Tibial artery (tissue), 4 donors: ENCODE measurements at regions not wholly inside any gene's neighbourhood (a gene's known extent, or its start where the extent isn't known, plus 50 kb on each side); places are given as distances from the start of the nearest gene placed in this dataset.

Experiments used
- DNase-seq, 2 donors: peaks; one replicate each; pipeline ENCODE4 v3.0.0-alpha.2; 2019
- H3K27ac ChIP-seq, 2 donors: fragments of 200-600 bp; sonication (generic) in 1 of 2; 1 replicate in 1 of 2; 2 replicates in 1 of 2; pipeline ENCODE4 v1.5.1; 2018 to 2019; ENCODE audit warnings: mild to moderate bottlenecking in 1 of 2
- H3K27me3 ChIP-seq, 2 donors: fragments of 200-600 bp; sonication (generic) in 1 of 2; one replicate each; pipeline versions ENCODE4 v1.5.1 to v1.6.0; 2016 to 2019
- H3K36me3 ChIP-seq, 3 donors: fragments of 200-600 bp; sonication (generic) in 2 of 3; one replicate each; pipeline ENCODE4 v1.5.1; 2016 to 2019; ENCODE audit warnings: mild to moderate bottlenecking in 2 of 3
- H3K4me1 ChIP-seq, 4 donors: fragments of 200-600 bp; sonication (generic) in 2 of 4; 1 replicate in 3 of 4; 2 replicates in 1 of 4; pipeline ENCODE4 v1.5.1; 2016 to 2019
- H3K4me3 ChIP-seq, 2 donors: fragments of 200-600 bp; sonication (generic) in 1 of 2; 1 replicate in 1 of 2; 2 replicates in 1 of 2; pipeline ENCODE4 v1.5.1; 2018 to 2019; ENCODE audit warnings: mild to moderate bottlenecking in 2 of 2
- H3K9me3 ChIP-seq, 3 donors: fragments of 200-600 bp; sonication (generic) in 1 of 3; one replicate each; pipeline ENCODE4 v1.5.1; 2016 to 2019
- intact Hi-C: fragments of 100-400 bp; cut with DNase I; formaldehyde crosslinking; loops from one replicate; pipeline ENCODE4 v1.15.0; 2023; ENCODE audit warnings: low total_unique reads
- TF ChIP-seq, protein P1 (sequence below), 2 experiments: fragments of 200-600 bp in 1 of 2; fragments of 450-650 bp in 1 of 2; IDR thresholded peaks; one replicate each; pipeline ENCODE4 v1.5.1; 2017 to 2019; ENCODE audit warnings: antibody characterized with exemption in 2 of 2, mild to moderate bottlenecking in 1 of 2, moderate library complexity in 1 of 2

DNA sequence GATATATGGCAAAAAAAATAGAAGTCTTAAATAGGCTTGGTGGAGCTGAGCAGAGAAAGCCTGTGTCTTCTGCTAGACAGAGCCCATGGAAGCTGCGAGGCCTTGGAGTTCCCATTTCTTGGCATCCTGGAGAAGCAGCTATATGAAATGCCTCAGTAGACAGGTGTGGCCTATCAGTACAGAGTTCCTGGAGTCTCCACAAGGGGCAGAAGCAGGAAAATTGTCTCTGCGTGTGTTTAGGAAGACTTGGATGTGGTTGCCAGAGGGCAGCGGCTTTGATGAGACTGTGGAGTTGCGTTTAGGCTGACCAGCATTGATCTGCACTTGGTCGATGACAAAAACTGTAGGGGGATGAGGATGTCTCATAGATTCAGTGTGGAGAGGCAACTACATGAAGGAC is 334.5 kb upstream of the SEL1L start:
- H3K27ac ChIP-seq, result no peak overlapping the region
- no peak for DNase-seq
- H3K27me3 ChIP-seq, result no peaks in the 10 kb centered on the region
- intact Hi-C loops, result no loop called here
- no peaks in the 10 kb centered on the region for H3K9me3 ChIP-seq
- H3K4me3 ChIP-seq, result no peak overlapping the region
- TF ChIP-seq, protein P1, sequence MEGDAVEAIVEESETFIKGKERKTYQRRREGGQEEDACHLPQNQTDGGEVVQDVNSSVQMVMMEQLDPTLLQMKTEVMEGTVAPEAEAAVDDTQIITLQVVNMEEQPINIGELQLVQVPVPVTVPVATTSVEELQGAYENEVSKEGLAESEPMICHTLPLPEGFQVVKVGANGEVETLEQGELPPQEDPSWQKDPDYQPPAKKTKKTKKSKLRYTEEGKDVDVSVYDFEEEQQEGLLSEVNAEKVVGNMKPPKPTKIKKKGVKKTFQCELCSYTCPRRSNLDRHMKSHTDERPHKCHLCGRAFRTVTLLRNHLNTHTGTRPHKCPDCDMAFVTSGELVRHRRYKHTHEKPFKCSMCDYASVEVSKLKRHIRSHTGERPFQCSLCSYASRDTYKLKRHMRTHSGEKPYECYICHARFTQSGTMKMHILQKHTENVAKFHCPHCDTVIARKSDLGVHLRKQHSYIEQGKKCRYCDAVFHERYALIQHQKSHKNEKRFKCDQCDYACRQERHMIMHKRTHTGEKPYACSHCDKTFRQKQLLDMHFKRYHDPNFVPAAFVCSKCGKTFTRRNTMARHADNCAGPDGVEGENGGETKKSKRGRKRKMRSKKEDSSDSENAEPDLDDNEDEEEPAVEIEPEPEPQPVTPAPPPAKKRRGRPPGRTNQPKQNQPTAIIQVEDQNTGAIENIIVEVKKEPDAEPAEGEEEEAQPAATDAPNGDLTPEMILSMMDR (IDR thresholded peaks at IDR 0.05), result no peak
- no peaks in the 10 kb centered on the region for H3K36me3 ChIP-seq
- H3K4me1 ChIP-seq, result no peaks in the 10 kb centered on the region

DNA sequence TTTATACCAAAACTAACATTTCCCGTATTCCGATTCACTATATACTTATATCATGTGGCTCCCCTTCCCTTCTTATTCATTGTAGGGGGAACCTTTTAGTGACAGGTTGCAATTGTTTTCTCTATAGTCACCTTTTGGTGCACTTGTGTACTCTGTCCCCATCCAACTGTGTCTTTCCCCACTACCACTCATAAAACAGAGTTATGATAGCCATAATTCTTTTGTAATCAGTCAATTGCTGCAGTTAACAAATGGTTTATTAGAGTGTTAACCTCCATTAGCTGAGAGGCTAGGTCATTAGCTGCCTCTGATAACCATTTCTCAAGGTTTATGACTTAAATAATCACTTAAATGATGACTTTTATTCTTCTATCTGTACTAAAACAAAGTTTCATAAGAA is 338.1 kb upstream of the SEL1L start:
- Histone ChIP-seq H3K27me3 (no peaks in the 10 kb centered on the region), H3K4me3 (no peak overlapping the region), H3K36me3 (no peaks in the 10 kb centered on the region), H3K4me1 (no peaks in the 10 kb centered on the region), H3K9me3 (no peaks in the 10 kb centered on the region), H3K27ac (no peak overlapping the region)
- intact Hi-C loops, result no loop called here
- TF ChIP-seq, protein P1 (IDR thresholded peaks at IDR 0.05), result no peak
- no peak for DNase-seq

DNA sequence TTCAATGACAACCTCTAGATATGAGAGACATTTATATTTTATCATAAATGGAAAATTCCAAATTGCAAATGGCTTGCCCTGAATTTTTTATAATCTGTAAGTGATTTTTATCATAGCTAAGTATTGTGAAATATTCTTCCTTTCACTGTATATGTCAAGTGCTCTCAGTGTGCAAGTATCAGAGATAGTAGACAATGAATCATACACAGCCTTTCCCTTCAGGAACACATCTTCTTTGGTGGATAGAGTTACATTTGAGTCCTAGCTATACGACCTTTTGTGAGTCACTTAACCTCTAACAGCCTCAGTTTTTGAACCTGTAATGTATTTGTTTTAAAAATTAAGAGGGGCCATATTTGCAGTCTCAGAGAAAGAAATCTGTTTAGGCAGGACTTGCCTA is 350.7 kb upstream of the SEL1L start:
- H3K4me3 ChIP-seq, result no peak overlapping the region
- DNase-seq, result no peak
- H3K27ac ChIP-seq, result no peak overlapping the region
- no peaks in the 10 kb centered on the region for H3K27me3 ChIP-seq
- H3K36me3 ChIP-seq, result no peaks in the 10 kb centered on the region
- H3K9me3 ChIP-seq, result no peaks in the 10 kb centered on the region
- H3K4me1 ChIP-seq, result no peaks in the 10 kb centered on the region
- intact Hi-C loops, result no loop called here
- TF ChIP-seq, protein P1 (IDR thresholded peaks at IDR 0.05), result no peak

GRCh38 chr14:81886588-81886987 is 352.9 kb upstream of the SEL1L start:
- H3K4me1 ChIP-seq, result no peaks in the 10 kb centered on the region
- no peaks in the 10 kb centered on the region for H3K27me3 ChIP-seq
- no peaks in the 10 kb centered on the region for H3K36me3 ChIP-seq
- no peaks in the 10 kb centered on the region for H3K9me3 ChIP-seq
- H3K27ac ChIP-seq, result no peak overlapping the region
- intact Hi-C loops, result no loop called here
- no peak overlapping the region for H3K4me3 ChIP-seq
- TF ChIP-seq, protein P1 (IDR thresholded peaks at IDR 0.05), result no peak
- DNase-seq, result no peak

GRCh38 chr14:81889529-81889928 is 355.9 kb upstream of the SEL1L start:
- H3K4me1 ChIP-seq, result no peaks in the 10 kb centered on the region
- TF ChIP-seq, protein P1 (IDR thresholded peaks at IDR 0.05), result no peak
- H3K9me3 ChIP-seq, result no peaks in the 10 kb centered on the region
- H3K4me3 ChIP-seq, result no peak overlapping the region
- intact Hi-C loops, result no loop called here
- H3K36me3 ChIP-seq, result no peaks in the 10 kb centered on the region
- H3K27me3 ChIP-seq, result no peaks in the 10 kb centered on the region
- no peak overlapping the region for H3K27ac ChIP-seq
- no peak for DNase-seq

DNA sequence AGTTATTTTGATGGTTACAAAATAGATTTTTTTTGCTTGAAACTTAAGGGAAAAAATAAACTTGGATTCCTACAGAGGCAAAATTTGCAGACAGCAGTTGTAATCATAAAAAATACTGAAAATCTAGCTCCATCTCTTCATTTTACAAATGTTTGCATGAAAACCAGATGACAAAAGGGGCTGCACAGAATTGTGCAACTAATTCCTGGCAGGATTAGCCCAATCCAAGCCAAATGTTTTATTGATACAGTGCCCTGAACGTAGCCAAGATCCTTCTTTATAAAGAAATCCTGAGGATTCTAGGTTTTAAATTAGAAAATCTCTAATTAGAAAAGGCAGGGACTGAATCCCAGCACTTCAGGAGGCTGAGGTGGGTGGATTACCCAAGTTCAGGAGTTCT is 356.4 kb upstream of the SEL1L start:
- H3K36me3 ChIP-seq, result no peaks in the 10 kb centered on the region
- no peaks in the 10 kb centered on the region for H3K9me3 ChIP-seq
- no peaks in the 10 kb centered on the region for H3K4me1 ChIP-seq
- H3K27me3 ChIP-seq, result no peaks in the 10 kb centered on the region
- TF ChIP-seq, protein P1 (IDR thresholded peaks at IDR 0.05), result no peak
- H3K27ac ChIP-seq, result no peak overlapping the region
- H3K4me3 ChIP-seq, result no peak overlapping the region
- intact Hi-C loops, result no loop called here
- DNase-seq, result no peak
